GM19238 (cell line): ENCODE measurements at regions not wholly inside any gene's neighbourhood (a gene's known extent, or its start where the extent isn't known, plus 50 kb on each side); places are given as distances from the start of the nearest gene placed in this dataset.
"Not testable (repeated sequence)": the region's sequence is repeated elsewhere in the genome, so short reads cannot be mapped to it uniquely, and the experiment has no call there.

ENCODE experiments used
- DNase-seq: peaks from one replicate; pipeline ENCODE4 v3.0.0; 2011; ENCODE audit warnings: low spot score; ENCODE audit not compliant: insufficient read length

- no peak for DNase-seq
These were observed 157.9 kb downstream of the UQCRFS1 start for GRCh38 chr19:29054886-29055675.

- no peak for DNase-seq
These were observed 164.1 kb downstream of the UQCRFS1 start for GRCh38 chr19:29048873-29049272.

DNA sequence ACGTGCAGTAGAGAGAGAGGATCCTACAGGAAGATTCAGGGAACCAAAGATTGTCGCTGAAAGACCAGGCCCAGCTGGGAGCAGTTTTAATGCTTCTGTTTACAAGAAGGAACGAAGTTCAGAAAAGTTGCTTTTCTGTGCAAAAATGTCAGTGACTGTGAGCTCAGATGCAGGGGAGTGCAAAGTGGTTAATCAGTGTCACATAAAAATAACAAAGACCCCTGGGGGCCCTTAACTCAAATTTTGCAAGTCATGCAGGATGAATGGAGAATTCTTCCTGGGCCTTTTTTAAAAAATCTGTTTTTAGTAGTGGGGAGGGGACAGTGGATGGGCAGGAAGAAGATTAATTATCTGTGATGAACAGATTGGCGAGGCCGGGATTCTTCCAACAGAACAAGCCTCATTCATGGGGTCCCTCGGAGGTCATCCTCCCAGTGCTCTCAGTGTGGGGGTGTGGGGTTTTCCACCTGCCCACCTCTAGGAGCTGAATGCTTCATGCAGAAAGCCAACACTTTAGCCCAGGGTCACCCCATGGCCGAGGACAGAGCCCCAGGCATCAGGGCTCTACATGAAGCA, 167.2 kb downstream of the UQCRFS1 start:
- DNase-seq, result no peak

GRCh38 chr19:29044037-29044436, 168.9 kb downstream of the UQCRFS1 start:
- DNase-seq, result no peak

DNA sequence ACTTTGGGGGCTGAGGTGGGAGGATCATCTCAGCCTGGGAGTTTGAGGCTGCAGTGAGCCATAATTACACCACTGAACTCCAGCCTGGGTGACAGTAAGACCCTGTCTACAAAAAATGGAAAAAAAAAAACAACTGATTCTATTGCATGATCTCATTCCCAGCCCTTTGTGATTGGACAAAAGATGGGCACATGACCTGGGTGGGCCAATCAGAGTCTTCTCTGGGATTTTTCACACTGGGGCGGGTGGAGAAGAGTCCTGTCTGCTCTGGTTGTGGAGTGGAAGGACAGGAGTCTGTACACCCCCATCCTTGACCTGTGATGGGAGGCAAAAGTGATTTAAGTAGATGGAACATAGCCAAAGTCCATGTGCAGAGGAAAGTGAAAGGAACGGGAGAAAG, 170.5 kb downstream of the UQCRFS1 start:
- no peak for DNase-seq

GRCh38 chr19:29040951-29041350, 172.0 kb downstream of the UQCRFS1 start:
- DNase-seq, result no peak

- DNase-seq, result no peak
These were observed 172.7 kb downstream of the UQCRFS1 start for GRCh38 chr19:29040292-29040691.

- not testable (repeated sequence) for DNase-seq
These were observed 173.9 kb downstream of the UQCRFS1 start for GRCh38 chr19:29039036-29039435.

GRCh38 chr19:29031216-29031615, 181.7 kb downstream of the UQCRFS1 start:
- DNase-seq, result no peak

GRCh38 chr19:29029268-29029958, 183.5 kb downstream of the UQCRFS1 start:
- no peak for DNase-seq

DNA sequence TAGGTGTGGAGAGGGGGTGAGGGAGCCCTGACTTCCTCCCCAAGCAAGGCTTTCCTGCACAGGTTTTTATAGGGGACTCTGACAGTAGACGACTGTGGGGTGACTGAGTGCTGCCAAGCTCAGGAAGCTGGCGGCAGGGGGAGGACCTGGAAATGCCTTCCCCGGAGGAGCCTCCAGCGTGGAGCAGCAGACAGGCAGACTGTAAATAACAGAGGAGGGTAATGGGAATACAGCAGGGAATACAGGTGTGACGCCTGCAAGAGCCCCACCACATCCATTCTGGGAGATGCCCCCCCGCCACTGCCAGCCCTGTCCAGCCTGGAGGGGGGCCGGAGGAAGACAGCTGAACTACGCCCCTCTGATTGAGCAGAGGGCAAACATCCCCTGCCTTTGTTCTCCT, 190.4 kb downstream of the UQCRFS1 start:
- DNase-seq, result no peak

GRCh38 chr19:29022165-29022564, 190.8 kb downstream of the UQCRFS1 start:
- DNase-seq, result no peak

GRCh38 chr19:29021232-29021916, 191.6 kb downstream of the UQCRFS1 start:
- no peak for DNase-seq

DNA sequence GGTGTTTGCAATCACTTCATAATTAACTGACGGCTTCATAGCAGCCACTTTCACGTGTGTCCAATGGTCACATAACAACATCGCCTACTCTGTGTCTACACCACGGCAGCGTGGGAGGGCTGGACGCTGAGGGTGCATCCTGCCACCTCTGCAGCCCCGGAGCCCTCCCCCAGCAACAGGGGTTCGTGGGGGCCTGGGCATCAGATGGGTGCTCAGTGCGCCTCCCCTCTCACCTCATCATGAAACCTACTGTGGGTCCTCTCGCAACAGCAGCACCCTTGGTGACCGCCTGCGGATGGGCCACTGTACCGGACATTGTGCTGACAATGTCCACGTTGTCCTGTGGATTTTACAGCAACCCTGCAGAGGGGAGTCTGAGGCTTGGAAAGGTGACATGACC, 193.5 kb downstream of the UQCRFS1 start:
- DNase-seq, result no peak

DNA sequence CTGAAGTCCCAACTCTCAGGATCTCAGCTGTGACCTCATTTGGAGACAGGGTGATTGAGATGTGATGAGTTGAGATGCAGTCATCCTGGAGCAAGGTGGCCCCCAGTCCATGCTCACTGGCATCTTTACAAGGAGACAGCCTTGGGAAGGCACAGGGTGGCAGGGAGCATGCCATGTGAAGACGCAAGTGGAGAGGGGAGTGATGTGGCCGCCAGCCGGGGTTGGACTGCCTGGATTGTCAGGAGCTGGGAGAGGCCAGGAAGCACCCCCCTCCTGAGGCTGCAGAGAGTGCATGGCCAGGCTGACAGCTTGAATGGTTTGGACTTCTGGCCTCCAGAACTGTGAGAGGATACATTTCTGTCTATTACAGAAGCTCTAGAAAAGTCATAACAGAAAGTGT, 194.4 kb downstream of the UQCRFS1 start:
- no peak for DNase-seq

DNA sequence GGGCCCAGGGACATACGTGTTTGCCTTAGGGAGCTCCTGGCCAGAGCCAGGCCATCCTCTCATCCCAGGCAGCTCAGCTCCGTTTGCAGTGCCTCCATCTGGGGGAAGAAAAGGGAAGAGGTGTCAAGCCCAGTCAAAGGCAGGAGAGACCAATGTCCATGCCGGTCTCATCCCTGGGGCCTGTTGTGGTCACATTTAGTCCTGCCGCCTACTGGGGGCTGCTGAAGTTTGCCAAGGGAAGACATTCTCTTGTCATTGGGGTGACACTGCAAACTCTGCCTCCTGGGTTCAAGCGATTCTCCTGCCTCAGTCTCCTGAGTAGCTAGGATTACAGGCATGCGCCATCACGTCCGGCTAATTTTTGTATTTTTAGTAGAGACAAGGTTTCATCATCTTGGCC, 195.2 kb downstream of the UQCRFS1 start:
- no peak for DNase-seq

- no peak for DNase-seq
These were observed 195.8 kb downstream of the UQCRFS1 start for GRCh38 chr19:29016926-29017760.

DNA sequence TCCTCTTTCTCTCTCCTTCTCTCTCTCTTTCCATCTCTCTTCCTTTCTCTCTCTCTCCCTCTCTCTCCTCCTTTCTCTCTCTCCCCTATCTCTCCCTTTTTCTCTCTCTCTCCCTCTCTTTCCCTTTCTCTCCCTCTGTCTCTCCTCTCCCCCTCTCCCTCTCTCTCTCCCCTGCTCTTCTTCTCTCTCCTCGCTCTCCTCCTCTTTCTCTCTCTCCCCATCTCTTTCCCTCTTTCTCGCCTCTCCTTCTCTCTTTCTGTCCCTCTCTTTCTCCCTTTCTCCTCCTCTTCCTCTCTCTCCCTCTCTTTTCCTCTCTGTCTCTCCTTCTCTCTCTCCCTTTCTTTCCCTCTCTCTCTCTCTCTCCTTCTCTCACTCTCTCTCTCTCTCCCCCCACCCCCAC, 196.6 kb downstream of the UQCRFS1 start:
- DNase-seq, result no peak

GRCh38 chr19:29015569-29015968, 197.4 kb downstream of the UQCRFS1 start:
- no peak for DNase-seq

- no peak for DNase-seq
These were observed 198.0 kb downstream of the UQCRFS1 start for GRCh38 chr19:29014857-29015436.

DNA sequence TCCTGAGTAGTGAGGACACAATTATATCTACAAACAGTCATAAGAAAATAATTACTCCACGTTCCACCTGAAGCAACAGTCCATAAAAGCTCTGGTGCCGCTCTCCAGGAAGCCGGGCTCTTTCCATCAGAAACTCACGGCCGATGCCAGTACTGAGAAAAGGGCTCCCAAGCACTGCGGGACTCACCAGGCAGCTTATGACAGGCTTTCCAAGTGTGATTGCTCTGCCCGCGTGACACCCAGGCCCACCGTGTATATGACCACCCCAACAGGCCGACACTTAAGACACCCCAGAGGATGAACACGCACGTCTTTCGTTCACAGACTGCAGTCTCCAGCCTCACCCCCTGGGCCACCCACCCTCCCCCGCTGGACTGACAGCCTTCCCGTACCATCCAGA, 199.0 kb downstream of the UQCRFS1 start:
- no peak for DNase-seq
